ENCODE measurements at regions not wholly inside any gene's neighbourhood (a gene's known extent, or its start where the extent isn't known, plus 50 kb on each side); places are given as distances from the start of the nearest gene placed in this dataset.
"Not testable (repeated sequence)": the region's sequence is repeated elsewhere in the genome, so short reads cannot be mapped to it uniquely, and the experiment has no call there.

- not testable (repeated sequence) for TF ChIP-seq POLR2A, CTCF (IDR thresholded peaks at IDR 0.05)
These were observed 1606.8 kb downstream of the RPIA start for GRCh38 chr2:90298126-90298755.

Data from esophagus squamous epithelium (tissue), 4 donors.